ENCODE measurements at regions not wholly inside any gene's neighbourhood (a gene's known extent, or its start where the extent isn't known, plus 50 kb on each side); places are given as distances from the start of the nearest gene placed in this dataset.
A peak's percentile ranks its signal among the peaks of the same experiment; 100 is the strongest.

DNA sequence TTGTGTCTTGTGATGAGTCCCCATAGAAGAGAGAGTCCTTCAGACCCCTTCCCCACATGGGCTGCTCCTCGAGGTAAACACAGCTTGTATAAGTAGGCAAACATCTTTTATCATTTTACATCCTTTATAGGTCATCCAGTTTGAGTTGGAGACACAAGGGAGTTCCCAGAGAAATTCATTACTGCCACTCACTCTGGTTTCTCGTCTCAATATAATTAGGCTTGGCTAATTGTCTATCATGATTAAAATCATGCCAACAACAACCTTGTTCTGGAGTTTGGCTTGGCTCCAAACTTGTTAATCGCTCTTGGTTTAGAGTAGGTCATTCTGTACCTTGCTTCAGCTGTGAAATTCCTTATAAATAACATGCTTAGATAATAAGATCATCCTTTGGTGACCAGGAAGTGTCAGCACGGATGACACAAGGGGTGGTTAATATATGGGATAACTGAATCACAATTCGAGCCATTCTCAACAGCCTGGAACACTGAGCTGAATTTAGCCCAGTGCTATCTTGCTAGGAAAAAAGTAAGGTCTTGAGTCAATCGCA, 70.7 kb upstream of the DAB1 start:
- Histone ChIP-seq H3K27me3 (ENCODE audit: insufficient read depth, low read depth, severe bottlenecking) (no peaks in the 10 kb centered on the region), H3K27ac (no peak overlapping the region), H3K4me3 (ENCODE audit: low read depth, low read length) (no peak overlapping the region), H3K9me3 (ENCODE audit: severe bottlenecking) (no peaks in the 10 kb centered on the region), H3K36me3 (no peaks in the 10 kb centered on the region)
- TF ChIP-seq, protein P1, sequence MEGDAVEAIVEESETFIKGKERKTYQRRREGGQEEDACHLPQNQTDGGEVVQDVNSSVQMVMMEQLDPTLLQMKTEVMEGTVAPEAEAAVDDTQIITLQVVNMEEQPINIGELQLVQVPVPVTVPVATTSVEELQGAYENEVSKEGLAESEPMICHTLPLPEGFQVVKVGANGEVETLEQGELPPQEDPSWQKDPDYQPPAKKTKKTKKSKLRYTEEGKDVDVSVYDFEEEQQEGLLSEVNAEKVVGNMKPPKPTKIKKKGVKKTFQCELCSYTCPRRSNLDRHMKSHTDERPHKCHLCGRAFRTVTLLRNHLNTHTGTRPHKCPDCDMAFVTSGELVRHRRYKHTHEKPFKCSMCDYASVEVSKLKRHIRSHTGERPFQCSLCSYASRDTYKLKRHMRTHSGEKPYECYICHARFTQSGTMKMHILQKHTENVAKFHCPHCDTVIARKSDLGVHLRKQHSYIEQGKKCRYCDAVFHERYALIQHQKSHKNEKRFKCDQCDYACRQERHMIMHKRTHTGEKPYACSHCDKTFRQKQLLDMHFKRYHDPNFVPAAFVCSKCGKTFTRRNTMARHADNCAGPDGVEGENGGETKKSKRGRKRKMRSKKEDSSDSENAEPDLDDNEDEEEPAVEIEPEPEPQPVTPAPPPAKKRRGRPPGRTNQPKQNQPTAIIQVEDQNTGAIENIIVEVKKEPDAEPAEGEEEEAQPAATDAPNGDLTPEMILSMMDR (IDR thresholded peaks at IDR 0.05; ENCODE audit: low read depth, low read length), result no peak
- DNase-seq, result no peak

DNA sequence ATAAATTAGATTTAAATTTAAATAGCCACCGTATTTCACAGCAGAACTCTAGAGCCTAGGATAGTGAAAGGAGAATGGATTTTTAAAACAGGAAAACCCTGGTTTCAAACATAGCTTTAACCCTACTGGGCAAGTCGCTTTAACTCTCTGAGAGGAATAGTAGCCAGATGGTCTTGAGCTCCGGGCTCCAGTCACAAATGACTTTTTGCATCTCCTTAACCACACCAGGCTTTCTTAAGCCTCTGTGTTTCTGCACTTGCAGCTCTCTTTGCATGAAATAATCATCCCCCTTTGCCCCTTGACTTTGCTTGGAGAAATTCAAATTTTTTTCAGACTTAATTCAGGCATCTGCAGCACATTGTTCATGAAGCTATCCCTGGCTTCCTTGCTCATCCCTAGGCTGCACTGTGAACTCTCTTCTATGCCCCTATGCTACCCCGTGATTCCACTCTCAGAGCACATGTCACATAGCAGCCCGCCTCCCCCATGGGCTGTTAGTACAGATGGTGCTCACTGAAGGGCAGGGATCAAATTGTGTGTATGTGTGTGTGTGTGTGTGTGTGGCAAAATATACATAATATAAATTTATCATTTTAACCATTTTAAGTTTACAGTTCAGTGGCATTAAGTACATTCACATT, 68.8 kb upstream of the DAB1 start:
- peaks cover 6% of the 10 kb centered on the region for H3K9me3 ChIP-seq (ENCODE audit: severe bottlenecking)
- H3K27ac ChIP-seq, result peak overlapping the region; percentile 63
- H3K36me3 ChIP-seq, result peaks cover 2% of the 10 kb centered on the region; the same call in 1 of the 2 replicates
- TF ChIP-seq, protein P1 (IDR thresholded peaks at IDR 0.05; ENCODE audit: low read depth, low read length), result no peak
- peak; percentile 67 for DNase-seq
- H3K4me3 ChIP-seq (ENCODE audit: low read depth, low read length), result peak overlapping the region; percentile 17
- H3K27me3 ChIP-seq (ENCODE audit: insufficient read depth, low read depth, severe bottlenecking), result no peaks in the 10 kb centered on the region

DNA sequence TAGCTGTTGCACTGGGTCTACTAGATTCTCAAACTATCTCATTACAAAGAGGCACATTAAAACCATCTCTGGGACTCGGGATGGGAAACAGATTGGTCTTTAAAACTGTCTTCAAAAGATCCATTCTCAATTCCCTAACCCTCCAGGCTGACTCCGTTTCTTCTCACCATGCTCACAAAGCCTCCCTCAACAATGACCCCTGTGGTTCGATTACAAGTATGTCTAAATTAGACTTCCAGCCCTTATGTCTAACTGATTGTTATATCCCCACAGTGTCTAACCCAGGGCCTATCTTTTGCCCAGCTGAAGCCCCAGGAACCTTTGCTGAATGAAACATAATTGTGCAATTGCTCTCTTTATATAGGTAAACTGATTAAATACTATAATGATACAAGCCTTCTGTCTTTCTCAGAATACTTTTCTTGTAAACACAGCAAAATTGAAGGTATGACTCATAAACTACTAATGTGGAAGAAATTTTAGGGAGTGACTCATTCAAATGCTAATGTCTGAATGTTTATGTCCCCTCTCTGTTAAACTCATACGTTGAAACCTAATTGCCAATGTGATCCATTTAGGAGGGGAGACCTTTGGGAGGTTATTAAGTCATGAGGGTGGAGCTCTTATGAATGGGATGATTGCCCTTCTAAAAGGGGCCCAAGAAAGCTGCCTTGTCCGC, 65.6 kb upstream of the DAB1 start:
- DNase-seq, result no peak
- Histone ChIP-seq H3K27ac (no peak overlapping the region), H3K9me3 (ENCODE audit: severe bottlenecking) (peaks cover 6% of the 10 kb centered on the region), H3K27me3 (ENCODE audit: insufficient read depth, low read depth, severe bottlenecking) (no peaks in the 10 kb centered on the region), H3K4me3 (ENCODE audit: low read depth, low read length) (no peak overlapping the region), H3K36me3 (peaks cover 2% of the 10 kb centered on the region; the same call in 1 of the 2 replicates)
- TF ChIP-seq, protein P1 (IDR thresholded peaks at IDR 0.05; ENCODE audit: low read depth, low read length), result no peak

DNA sequence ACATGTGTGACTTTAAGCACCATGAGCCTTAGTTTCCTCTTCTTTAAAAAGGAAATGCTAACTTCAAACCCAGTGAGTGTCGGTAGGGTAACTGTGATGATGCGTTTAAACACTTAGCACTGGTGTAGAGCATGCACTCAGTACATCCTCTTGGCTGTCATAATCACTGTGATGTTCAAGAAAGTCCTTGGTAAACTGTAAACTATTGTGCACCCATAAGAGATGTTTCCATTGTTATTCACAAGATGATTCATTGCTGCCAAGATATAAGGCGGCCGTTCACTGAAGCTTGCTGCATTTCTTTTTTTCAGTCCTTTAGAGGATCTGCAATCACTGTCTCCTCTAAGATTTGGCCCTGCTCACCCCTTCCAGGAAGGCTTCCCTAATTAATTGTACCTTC, 61.8 kb upstream of the DAB1 start:
- H3K4me3 ChIP-seq (ENCODE audit: low read depth, low read length), result no peak overlapping the region
- TF ChIP-seq, protein P1 (IDR thresholded peaks at IDR 0.05; ENCODE audit: low read depth, low read length), result no peak
- H3K9me3 ChIP-seq (ENCODE audit: severe bottlenecking), result peaks cover 6% of the 10 kb centered on the region
- H3K36me3 ChIP-seq, result peaks cover 2% of the 10 kb centered on the region; the same call in 1 of the 2 replicates
- no peak overlapping the region for H3K27ac ChIP-seq
- DNase-seq, result no peak
- no peaks in the 10 kb centered on the region for H3K27me3 ChIP-seq (ENCODE audit: insufficient read depth, low read depth, severe bottlenecking)

DNA sequence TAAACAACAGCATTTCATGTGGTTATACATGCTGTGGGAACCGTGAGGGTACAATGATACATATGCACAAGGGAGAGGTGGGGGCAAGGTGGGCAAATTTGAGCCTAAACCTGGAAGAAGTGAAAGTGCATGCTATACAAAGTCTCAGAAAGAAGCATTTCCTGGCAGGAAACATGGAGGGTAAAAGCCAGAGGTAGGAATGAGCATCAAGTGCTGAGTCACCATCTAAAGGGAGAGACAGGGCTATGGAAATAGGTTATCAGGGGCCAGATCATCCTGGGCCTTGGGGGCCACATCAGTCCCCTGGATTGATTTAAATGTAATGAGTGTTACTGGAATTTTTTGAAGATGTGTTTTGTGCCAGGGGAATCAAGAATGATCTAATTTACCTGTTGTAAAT, 60.1 kb upstream of the DAB1 start:
- H3K27me3 ChIP-seq (ENCODE audit: insufficient read depth, low read depth, severe bottlenecking), result no peaks in the 10 kb centered on the region
- H3K27ac ChIP-seq, result no peak overlapping the region
- peaks cover 4% of the 10 kb centered on the region for H3K9me3 ChIP-seq (ENCODE audit: severe bottlenecking)
- TF ChIP-seq, protein P1 (IDR thresholded peaks at IDR 0.05; ENCODE audit: low read depth, low read length), result no peak
- H3K36me3 ChIP-seq, result no peaks in the 10 kb centered on the region
- no peak for DNase-seq
- H3K4me3 ChIP-seq (ENCODE audit: low read depth, low read length), result no peak overlapping the region
